Endothelial cell of umbilical vein (primary cell): ENCODE measurements at regions not wholly inside any gene's neighbourhood (a gene's known extent, or its start where the extent isn't known, plus 50 kb on each side); places are given as distances from the start of the nearest gene placed in this dataset.

ENCODE experiments used
- BruUV-seq: library from RNA; stranded (reverse); fragments of 400-500 nt; replicated peaks from 2 replicates; lab custom pipeline; 2021; lab: Mats Ljungman, UMichigan
- CTCF ChIA-PET: fragments of 300-600, 350-600 bp; sonication (Branson Sonifier 250); formaldehyde crosslinking; loops from one replicate; lab custom pipeline; 2021; ENCODE audit warnings: antibody characterized with exemption, inconsistent platforms; lab: Charles Lee
- POLR2A ChIA-PET: fragments of 300-600, 350-600 bp; sonication (Branson Sonifier 250); formaldehyde crosslinking; loops from one replicate; lab custom pipeline; 2021; ENCODE audit warnings: antibody characterized with exemption, inconsistent platforms; lab: Charles Lee
- DNase-seq: peaks from one replicate; pipeline ENCODE4 v3.0.0-alpha.2; 2011; ENCODE audit warnings: low read depth, low spot score
- FAIRE-seq: peaks from 2 replicates; lab custom pipeline; 2011; peaks lifted over from hg19 to GRCh38; lab: Jason Lieb, UNC
- H2AFZ ChIP-seq: 2 replicates; pipeline ENCODE4 v1.6.0; 2012; ENCODE audit warnings: low read depth, low read length, control low read depth, inconsistent platforms
- H3K27ac ChIP-seq: 2 replicates; pipeline ENCODE4 v1.5.1; 2011; ENCODE audit warnings: low read depth, mild to moderate bottlenecking, control low read depth, low read length, moderate library complexity; ENCODE audit not compliant: insufficient read depth
- H3K27me3 ChIP-seq, 2 experiments: 2 replicates each; pipeline versions ENCODE4 v1.6.0 to v1.6.1; 2011; ENCODE audit warnings: low read length in 2 of 2, mixed read lengths in 1 of 2; ENCODE audit not compliant: control insufficient read depth in 2 of 2, insufficient read depth in 2 of 2
- H3K36me3 ChIP-seq, 2 experiments: 2 replicates in 1 of 2; 3 replicates in 1 of 2; pipeline ENCODE4 v1.5.1; 2011; ENCODE audit warnings: low read length in 2 of 2, mild to moderate bottlenecking in 1 of 2, moderate library complexity in 1 of 2; ENCODE audit not compliant: control insufficient read depth in 2 of 2, insufficient read depth in 2 of 2; ENCODE audit errors: extremely low read depth in 1 of 2
- H3K4me1 ChIP-seq: 3 replicates; pipeline ENCODE4 v1.5.1; 2011; ENCODE audit warnings: mild to moderate bottlenecking, low read length; ENCODE audit not compliant: control insufficient read depth, insufficient read depth; ENCODE audit errors: extremely low read depth
- H3K4me2 ChIP-seq: 2 replicates; pipeline ENCODE4 v1.6.1; 2011; ENCODE audit warnings: low read length, control low read depth, mixed read lengths; ENCODE audit not compliant: insufficient read depth
- H3K4me3 ChIP-seq, 3 experiments: fragments of 200-600 bp in 1 of 3; sonication (generic), shearing (Covaris generic) in 1 of 3; replicated peaks in 1 of 3; 2 replicates each; pipeline ENCODE4 v1.5.1; 2011 to 2016; ENCODE audit warnings: control low read depth in 3 of 3, low read length in 3 of 3, mild to moderate bottlenecking in 2 of 3, inconsistent platforms in 1 of 3, low read depth in 1 of 3, moderate library complexity in 1 of 3; ENCODE audit not compliant: insufficient read depth in 1 of 3
- H3K79me2 ChIP-seq: 2 replicates; pipeline ENCODE4 v1.6.0; 2012; ENCODE audit warnings: low read length, inconsistent platforms; ENCODE audit not compliant: control insufficient read depth, insufficient read depth
- H3K9ac ChIP-seq: replicated peaks from 2 replicates; pipeline ENCODE3; 2011; ENCODE audit warnings: low read length, control low read depth; ENCODE audit not compliant: insufficient read depth; ENCODE audit errors: extremely low read depth
- H3K9me1 ChIP-seq: replicated peaks from 3 replicates; pipeline ENCODE4 v1.6.0; 2011; ENCODE audit warnings: mild to moderate bottlenecking, low read length; ENCODE audit not compliant: control insufficient read depth, insufficient read depth; ENCODE audit errors: extremely low read depth
- H3K9me3 ChIP-seq: replicated peaks from 2 replicates; pipeline ENCODE4 v1.5.1; 2012; ENCODE audit warnings: low read length, inconsistent platforms; ENCODE audit not compliant: control insufficient read depth, insufficient read depth
- H4K20me1 ChIP-seq: replicated peaks from 2 replicates; pipeline ENCODE3; 2011; ENCODE audit warnings: mild to moderate bottlenecking, low read length; ENCODE audit not compliant: control insufficient read depth, insufficient read depth; ENCODE audit errors: extremely low read depth
- CTCF ChIP-seq, 2 donors: IDR thresholded peaks; 1 replicate in 1 of 2; 2 replicates in 1 of 2; pipeline ENCODE4 v1.5.1; 2011; ENCODE audit warnings: low read length in 2 of 2, mild to moderate bottlenecking in 2 of 2, moderate library complexity in 2 of 2, control low read depth in 1 of 2, inconsistent platforms in 1 of 2, low read depth in 1 of 2; ENCODE audit not compliant: insufficient read depth in 1 of 2; ENCODE audit errors: extremely low read depth in 1 of 2
- EZH2 ChIP-seq: IDR thresholded peaks from 2 replicates; pipeline ENCODE4 v1.6.1; 2012; ENCODE audit warnings: borderline replicate concordance, low read depth, mild to moderate bottlenecking, moderate library complexity, low read length, inconsistent platforms; ENCODE audit not compliant: severe bottlenecking
- FOS ChIP-seq: IDR thresholded peaks from 2 replicates; pipeline ENCODE4 v1.6.1; 2011; ENCODE audit warnings: mild to moderate bottlenecking, low read length, moderate library complexity, borderline replicate concordance; ENCODE audit not compliant: insufficient read depth
- GATA2 ChIP-seq: IDR thresholded peaks from 2 replicates; pipeline ENCODE4 v1.7.0; 2011; ENCODE audit warnings: low read depth, mild to moderate bottlenecking, moderate library complexity, mixed read lengths, low read length; ENCODE audit not compliant: insufficient read length, insufficient read depth
- JUN ChIP-seq: IDR thresholded peaks from 2 replicates; pipeline ENCODE4 v1.6.1; 2011; ENCODE audit warnings: borderline replicate concordance, low read depth; ENCODE audit not compliant: insufficient read length, insufficient read depth
- MAX ChIP-seq: IDR thresholded peaks from 2 replicates; pipeline ENCODE4 v1.6.1; 2011; ENCODE audit not compliant: insufficient read depth, insufficient read length
- MYC ChIP-seq: IDR thresholded peaks from one replicate; pipeline ENCODE4 v1.6.1; 2011; ENCODE audit warnings: mild to moderate bottlenecking, low read depth, low read length
- POLR2A ChIP-seq: IDR thresholded peaks from 2 replicates; pipeline ENCODE4 v1.6.1; 2012; ENCODE audit warnings: low read depth, mild to moderate bottlenecking, control low read depth, low read length
- POLR2AphosphoS5 ChIP-seq: IDR thresholded peaks from 2 replicates; pipeline ENCODE4 v1.6.1; 2012; ENCODE audit warnings: low read depth, mild to moderate bottlenecking, control low read depth, low read length, moderate library complexity; ENCODE audit not compliant: insufficient read depth
- dilution Hi-C: fragments of 300-500 bp; cut with MboI; formaldehyde crosslinking; loops from one replicate; pipeline ENCODE4 v1.15.0; 2019; ENCODE audit warnings: low sequenced_read_pairs; ENCODE audit not compliant: extremely low pct_ligation_motif_present
- intact Hi-C: fragments of 100-400 bp; cut with micrococcal nuclease; formaldehyde crosslinking; loops from one replicate; pipeline ENCODE4 v1.10.0; 2022

GRCh38 chr3:132378-132777 is 64.2 kb upstream of the CHL1 start:
- no peak overlapping the region for H3K9ac ChIP-seq
- intact Hi-C loops (no loop called here), dilution Hi-C loops (no loop called here)
- no peak for DNase-seq
- no peaks in the 10 kb centered on the region for H3K79me2 ChIP-seq
- no peaks in the 10 kb centered on the region for H3K27me3 ChIP-seq
- TF ChIP-seq JUN (no peak), POLR2AphosphoS5 (no peak)
- no peak overlapping the region for H3K4me2 ChIP-seq
- H3K9me1 ChIP-seq = no peaks in the 10 kb centered on the region
- peaks cover 7% of the 10 kb centered on the region for H3K9me3 ChIP-seq
- no TSS peak for BruUV-seq
- CTCF ChIA-PET = no interaction called here
- H3K36me3 ChIP-seq = no peaks in the 10 kb centered on the region
- H2AFZ ChIP-seq = no peak overlapping the region
- no peak overlapping the region for H3K27ac ChIP-seq
- no peaks in the 10 kb centered on the region for H3K4me1 ChIP-seq
- no peak for FAIRE-seq
- H3K4me3 ChIP-seq = no peak overlapping the region
- no peaks in the 10 kb centered on the region for H4K20me1 ChIP-seq
- POLR2A ChIA-PET = no interaction called here

GRCh38 chr3:132904-133303 is 63.7 kb upstream of the CHL1 start:
- no peak overlapping the region for H2AFZ ChIP-seq
- no peak overlapping the region for H3K27ac ChIP-seq
- no peak overlapping the region for H3K4me3 ChIP-seq
- TF ChIP-seq GATA2 (no peak), MYC (no peak), EZH2 (no peak), POLR2AphosphoS5 (no peak), FOS (no peak), POLR2A (no peak), MAX (no peak), CTCF (IDR thresholded peaks at IDR 0.05; ENCODE audit: extremely low read depth in 1 of 2, insufficient read depth in 1 of 2, low read depth in 1 of 2, low read length in 2 of 2) (no peak), JUN (no peak)
- H3K36me3 ChIP-seq = no peaks in the 10 kb centered on the region
- H3K9me3 ChIP-seq = peaks cover 7% of the 10 kb centered on the region
- no peaks in the 10 kb centered on the region for H3K9me1 ChIP-seq
- intact Hi-C loops (no loop called here), dilution Hi-C loops (no loop called here)
- ChIA-PET CTCF (no interaction called here), POLR2A (no interaction called here)
- H4K20me1 ChIP-seq = no peaks in the 10 kb centered on the region
- H3K4me1 ChIP-seq = no peaks in the 10 kb centered on the region
- no TSS peak for BruUV-seq
- H3K27me3 ChIP-seq = no peaks in the 10 kb centered on the region
- no peak overlapping the region for H3K4me2 ChIP-seq
- no peak overlapping the region for H3K9ac ChIP-seq
- DNase-seq (no peak), FAIRE-seq (no peak)
- H3K79me2 ChIP-seq = no peaks in the 10 kb centered on the region
